ENCODE measurements at regions not wholly inside any gene's neighbourhood (a gene's known extent, or its start where the extent isn't known, plus 50 kb on each side); places are given as distances from the start of the nearest gene placed in this dataset.

- no peak for TF ChIP-seq CTCF (optimal IDR thresholded peaks at IDR 0.05 in 1 of 3, IDR thresholded peaks at IDR 0.05 in 1 of 3, conservative IDR thresholded peaks at IDR 0.05 in 1 of 3; ENCODE audit: extremely low read depth in 1 of 3, insufficient read depth in 2 of 3, low read length in 3 of 3)
- no peak for TF ChIP-seq EZH2 (IDR thresholded peaks at IDR 0.05; ENCODE audit: low read length)
These were observed 399.4 kb downstream of the NXPE2 start for GRCh38 chr11:115077740-115078139.

All from keratinocyte (primary cell).